Lower leg skin (tissue), 3 donors: ENCODE measurements at regions not wholly inside any gene's neighbourhood (a gene's known extent, or its start where the extent isn't known, plus 50 kb on each side); places are given as distances from the start of the nearest gene placed in this dataset.

Experiments
- POLR2A ChIP-seq, 2 donors: fragments of 450-650 bp; IDR thresholded peaks; one replicate each; pipeline ENCODE4 v1.6.1; 2016 to 2017; ENCODE audit warnings: antibody characterized with exemption in 2 of 2, mild to moderate bottlenecking in 1 of 2, moderate library complexity in 1 of 2
- TF ChIP-seq, protein P1 (sequence below), 3 donors: fragments of 450-650 bp; IDR thresholded peaks; one replicate each; pipeline ENCODE4 v1.5.1; 2016; ENCODE audit warnings: antibody characterized with exemption in 3 of 3, mild to moderate bottlenecking in 3 of 3, moderate library complexity in 2 of 3

GRCh38 chr9:108161503-108161902, 671.9 kb upstream of the KLF4 start:
- TF ChIP-seq, protein P1, sequence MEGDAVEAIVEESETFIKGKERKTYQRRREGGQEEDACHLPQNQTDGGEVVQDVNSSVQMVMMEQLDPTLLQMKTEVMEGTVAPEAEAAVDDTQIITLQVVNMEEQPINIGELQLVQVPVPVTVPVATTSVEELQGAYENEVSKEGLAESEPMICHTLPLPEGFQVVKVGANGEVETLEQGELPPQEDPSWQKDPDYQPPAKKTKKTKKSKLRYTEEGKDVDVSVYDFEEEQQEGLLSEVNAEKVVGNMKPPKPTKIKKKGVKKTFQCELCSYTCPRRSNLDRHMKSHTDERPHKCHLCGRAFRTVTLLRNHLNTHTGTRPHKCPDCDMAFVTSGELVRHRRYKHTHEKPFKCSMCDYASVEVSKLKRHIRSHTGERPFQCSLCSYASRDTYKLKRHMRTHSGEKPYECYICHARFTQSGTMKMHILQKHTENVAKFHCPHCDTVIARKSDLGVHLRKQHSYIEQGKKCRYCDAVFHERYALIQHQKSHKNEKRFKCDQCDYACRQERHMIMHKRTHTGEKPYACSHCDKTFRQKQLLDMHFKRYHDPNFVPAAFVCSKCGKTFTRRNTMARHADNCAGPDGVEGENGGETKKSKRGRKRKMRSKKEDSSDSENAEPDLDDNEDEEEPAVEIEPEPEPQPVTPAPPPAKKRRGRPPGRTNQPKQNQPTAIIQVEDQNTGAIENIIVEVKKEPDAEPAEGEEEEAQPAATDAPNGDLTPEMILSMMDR (IDR thresholded peaks at IDR 0.05) = no peak
- TF ChIP-seq POLR2A (IDR thresholded peaks at IDR 0.05) = no peak
